ENCODE measurements at regions not wholly inside any gene's neighbourhood (a gene's known extent, or its start where the extent isn't known, plus 50 kb on each side); places are given as distances from the start of the nearest gene placed in this dataset.

GRCh38 chr13:55402870-55403269 lies 1737.8 kb upstream of the PRR20A start:
- no peak for TF ChIP-seq CTCF (IDR thresholded peaks at IDR 0.05 in 8 of 11, conservative IDR thresholded peaks at IDR 0.05 in 3 of 11)
- no peak for TF ChIP-seq POLR2AphosphoS5 (IDR thresholded peaks at IDR 0.05)
- TF ChIP-seq POLR2A (IDR thresholded peaks at IDR 0.05) = no peak

All from spleen (tissue), 7 donors.